Superior temporal gyrus (tissue), 1 donor: ENCODE measurements at regions not wholly inside any gene's neighbourhood (a gene's known extent, or its start where the extent isn't known, plus 50 kb on each side); places are given as distances from the start of the nearest gene placed in this dataset.
"Not testable (repeated sequence)": the region's sequence is repeated elsewhere in the genome, so short reads cannot be mapped to it uniquely, and the experiment has no call there.

Experiments
- DNase-seq: peaks from one replicate; pipeline ENCODE4 v3.0.0-alpha.2; 2016; ENCODE audit errors: extremely low spot score

GRCh38 chr11:70891844-70892380 lies 360.5 kb downstream of the SHANK2 start:
- DNase-seq: no peak

- DNase-seq: no peak
Observed at GRCh38 chr11:70892889-70893288, 359.5 kb downstream of the SHANK2 start.

- DNase-seq: no peak
Observed at GRCh38 chr11:70894566-70895365, 357.6 kb downstream of the SHANK2 start.

- no peak for DNase-seq
Observed at GRCh38 chr11:70895366-70895670, 357.1 kb downstream of the SHANK2 start.

- no peak for DNase-seq
Observed at GRCh38 chr11:70897429-70897828, 354.9 kb downstream of the SHANK2 start.

GRCh38 chr11:70899616-70900015 lies 352.8 kb downstream of the SHANK2 start:
- DNase-seq: no peak

GRCh38 chr11:70900540-70900939 lies 351.8 kb downstream of the SHANK2 start:
- no peak for DNase-seq

GRCh38 chr11:70901951-70902521 lies 350.3 kb downstream of the SHANK2 start:
- DNase-seq: peak; percentile 18

- DNase-seq: not testable (repeated sequence)
Observed at GRCh38 chr11:70903229-70903628, 349.1 kb downstream of the SHANK2 start.

GRCh38 chr11:70906101-70906500 lies 346.3 kb downstream of the SHANK2 start:
- no peak for DNase-seq

GRCh38 chr11:70908223-70908622 lies 344.2 kb downstream of the SHANK2 start:
- no peak for DNase-seq

GRCh38 chr11:70910835-70911234 lies 341.5 kb downstream of the SHANK2 start:
- no peak for DNase-seq

- DNase-seq: peak; percentile 8
Observed at GRCh38 chr11:70912226-70912840, 340.0 kb downstream of the SHANK2 start.

- peak; percentile 55 for DNase-seq
Observed at GRCh38 chr11:70913715-70914231, 338.6 kb downstream of the SHANK2 start.

GRCh38 chr11:70914496-70914895 lies 337.9 kb downstream of the SHANK2 start:
- no peak for DNase-seq

- peak; percentile 70 for DNase-seq
Observed at GRCh38 chr11:70915158-70915985, 337.0 kb downstream of the SHANK2 start.

- DNase-seq: no peak
Observed at GRCh38 chr11:70916351-70916750, 336.0 kb downstream of the SHANK2 start.

- DNase-seq: no peak
Observed at GRCh38 chr11:70918242-70918641, 334.1 kb downstream of the SHANK2 start.

- no peak for DNase-seq
Observed at GRCh38 chr11:70921804-70922203, 330.6 kb downstream of the SHANK2 start.

- DNase-seq: no peak
Observed at GRCh38 chr11:70924108-70924507, 328.3 kb downstream of the SHANK2 start.

GRCh38 chr11:70925238-70925637 lies 327.1 kb downstream of the SHANK2 start:
- no peak for DNase-seq
